ENCODE measurements at regions not wholly inside any gene's neighbourhood (a gene's known extent, or its start where the extent isn't known, plus 50 kb on each side); places are given as distances from the start of the nearest gene placed in this dataset.

DNA sequence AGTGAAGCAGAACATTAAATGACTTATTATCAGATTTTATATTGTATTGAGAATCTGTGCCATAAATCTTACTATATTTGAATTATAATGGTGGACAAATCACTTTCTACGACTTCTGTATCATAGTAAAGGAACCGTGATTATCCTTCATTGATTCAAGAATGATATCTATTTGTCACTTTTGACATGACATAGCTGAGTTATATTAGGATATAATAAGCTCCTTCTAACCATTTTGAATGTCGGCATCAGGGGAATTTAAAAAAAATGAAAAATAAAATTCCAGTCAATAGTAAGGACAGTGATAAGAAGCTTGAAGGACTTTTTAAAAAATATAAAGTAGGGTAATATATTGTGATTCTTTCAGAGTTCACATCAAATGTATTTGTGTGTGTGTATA, 338.9 kb upstream of the ACO1 start:
- Histone ChIP-seq H3K4me1 (ENCODE audit: control insufficient read depth, insufficient read depth, low read length) (no peaks in the 10 kb centered on the region), H3K27ac (ENCODE audit: insufficient read depth, low read length) (no peak overlapping the region), H3K4ac (ENCODE audit: low read depth, low read length) (no peak overlapping the region), H3K56ac (ENCODE audit: extremely low read depth, insufficient read depth, low read length) (no peak overlapping the region), H4K91ac (ENCODE audit: insufficient read depth, low read depth, low read length) (no peak overlapping the region), H2BK20ac (ENCODE audit: low read depth, low read length) (no peak overlapping the region), H3K9ac (ENCODE audit: low read depth, low read length) (no peak overlapping the region), H2BK5ac (ENCODE audit: low read depth, low read length, poor library complexity, severe bottlenecking) (no peak overlapping the region), H2AK9ac (replicated peaks; ENCODE audit: low read depth, low read length, poor library complexity) (no peak overlapping the region), H3K9me3 (ENCODE audit: control insufficient read depth, insufficient read depth, low read length) (peaks cover 2% of the 10 kb centered on the region; the same call in 1 of the 2 replicates), H4K5ac (ENCODE audit: low read depth, low read length) (no peak overlapping the region), H3K27me3 (ENCODE audit: control insufficient read depth, insufficient read depth, low read length) (no peaks in the 10 kb centered on the region), H3K36me3 (ENCODE audit: control insufficient read depth, insufficient read depth, low read length) (no peaks in the 10 kb centered on the region), H3K4me2 (ENCODE audit: low read depth, low read length) (no peak overlapping the region), H3K4me3 (ENCODE audit: insufficient read depth, low read depth, low read length) (no peak overlapping the region), H2AK5ac (ENCODE audit: low read depth, low read length) (no peak overlapping the region), H3K14ac (replicated peaks; ENCODE audit: low read depth, low read length) (no peak overlapping the region), H3K23ac (ENCODE audit: low read depth, low read length) (no peak overlapping the region), H4K8ac (ENCODE audit: low read depth in 2 of 2, low read length in 2 of 2) (no peak overlapping the region), H2BK120ac (ENCODE audit: low read depth, low read length) (no peak overlapping the region), H3K18ac (ENCODE audit: low read depth, low read length) (no peak overlapping the region), H4K20me1 (ENCODE audit: insufficient read depth, low read length) (no peaks in the 10 kb centered on the region), H2AFZ (replicated peaks; ENCODE audit: low read length, poor library complexity) (no peak overlapping the region), H2BK15ac (ENCODE audit: low read depth, low read length) (no peak overlapping the region), H3K9me1 (ENCODE audit: insufficient read depth, low read length) (no peaks in the 10 kb centered on the region), H3K79me1 (ENCODE audit: low read depth in 1 of 2, low read length in 2 of 2) (no peaks in the 10 kb centered on the region)
- intact Hi-C loops (cut with micrococcal nuclease) (no loop called here), in situ Hi-C loops (cut with MboI; ENCODE audit: low sequenced_read_pairs) (no loop called here), dilution Hi-C loops (cut with HindIII; ENCODE audit: low sequenced_read_pairs, unreplicated experiment) (no loop called here)
- BruUV-seq (replicated peaks) = no TSS peak
- DNase-seq = no peak
- no peak for ATAC-seq (ENCODE audit: low read depth)
- ChIA-PET CTCF (no interaction called here), POLR2A (ENCODE audit: unreplicated experiment) (no interaction called here)
- WGBS, 2 experiments (ENCODE audit: extremely low coverage in 2 of 2, insufficient read length in 1 of 2) = no CpG with 5 or more reads among the region's 3 CpGs
- TF ChIP-seq, protein P1, sequence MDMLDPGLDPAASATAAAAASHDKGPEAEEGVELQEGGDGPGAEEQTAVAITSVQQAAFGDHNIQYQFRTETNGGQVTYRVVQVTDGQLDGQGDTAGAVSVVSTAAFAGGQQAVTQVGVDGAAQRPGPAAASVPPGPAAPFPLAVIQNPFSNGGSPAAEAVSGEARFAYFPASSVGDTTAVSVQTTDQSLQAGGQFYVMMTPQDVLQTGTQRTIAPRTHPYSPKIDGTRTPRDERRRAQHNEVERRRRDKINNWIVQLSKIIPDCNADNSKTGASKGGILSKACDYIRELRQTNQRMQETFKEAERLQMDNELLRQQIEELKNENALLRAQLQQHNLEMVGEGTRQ (IDR thresholded peaks at IDR 0.05; ENCODE audit: low read depth, low read length) = no peak
- TF ChIP-seq, protein P2, sequence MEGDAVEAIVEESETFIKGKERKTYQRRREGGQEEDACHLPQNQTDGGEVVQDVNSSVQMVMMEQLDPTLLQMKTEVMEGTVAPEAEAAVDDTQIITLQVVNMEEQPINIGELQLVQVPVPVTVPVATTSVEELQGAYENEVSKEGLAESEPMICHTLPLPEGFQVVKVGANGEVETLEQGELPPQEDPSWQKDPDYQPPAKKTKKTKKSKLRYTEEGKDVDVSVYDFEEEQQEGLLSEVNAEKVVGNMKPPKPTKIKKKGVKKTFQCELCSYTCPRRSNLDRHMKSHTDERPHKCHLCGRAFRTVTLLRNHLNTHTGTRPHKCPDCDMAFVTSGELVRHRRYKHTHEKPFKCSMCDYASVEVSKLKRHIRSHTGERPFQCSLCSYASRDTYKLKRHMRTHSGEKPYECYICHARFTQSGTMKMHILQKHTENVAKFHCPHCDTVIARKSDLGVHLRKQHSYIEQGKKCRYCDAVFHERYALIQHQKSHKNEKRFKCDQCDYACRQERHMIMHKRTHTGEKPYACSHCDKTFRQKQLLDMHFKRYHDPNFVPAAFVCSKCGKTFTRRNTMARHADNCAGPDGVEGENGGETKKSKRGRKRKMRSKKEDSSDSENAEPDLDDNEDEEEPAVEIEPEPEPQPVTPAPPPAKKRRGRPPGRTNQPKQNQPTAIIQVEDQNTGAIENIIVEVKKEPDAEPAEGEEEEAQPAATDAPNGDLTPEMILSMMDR (conservative IDR thresholded peaks at IDR 0.05; ENCODE audit: low read depth, low read length) = no peak
- no peak for TF ChIP-seq SMC3 (IDR thresholded peaks at IDR 0.05; ENCODE audit: low read depth, low read length)
- no peak for TF ChIP-seq BHLHE40 (IDR thresholded peaks at IDR 0.05; ENCODE audit: low read depth, low read length)
- no peak for TF ChIP-seq CHD1 (IDR thresholded peaks at IDR 0.05; ENCODE audit: low read depth, low read length)
- no peak for TF ChIP-seq RCOR1 (IDR thresholded peaks at IDR 0.05; ENCODE audit: insufficient replicate concordance, low read length)
- TF ChIP-seq, protein P3, sequence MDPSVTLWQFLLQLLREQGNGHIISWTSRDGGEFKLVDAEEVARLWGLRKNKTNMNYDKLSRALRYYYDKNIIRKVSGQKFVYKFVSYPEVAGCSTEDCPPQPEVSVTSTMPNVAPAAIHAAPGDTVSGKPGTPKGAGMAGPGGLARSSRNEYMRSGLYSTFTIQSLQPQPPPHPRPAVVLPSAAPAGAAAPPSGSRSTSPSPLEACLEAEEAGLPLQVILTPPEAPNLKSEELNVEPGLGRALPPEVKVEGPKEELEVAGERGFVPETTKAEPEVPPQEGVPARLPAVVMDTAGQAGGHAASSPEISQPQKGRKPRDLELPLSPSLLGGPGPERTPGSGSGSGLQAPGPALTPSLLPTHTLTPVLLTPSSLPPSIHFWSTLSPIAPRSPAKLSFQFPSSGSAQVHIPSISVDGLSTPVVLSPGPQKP (IDR thresholded peaks at IDR 0.05; ENCODE audit: borderline replicate concordance, low read depth, low read length) = no peak
- no peak for TF ChIP-seq MXI1 (IDR thresholded peaks at IDR 0.05; ENCODE audit: borderline replicate concordance, low read depth, low read length)
- no peak for TF ChIP-seq RFX5 (IDR thresholded peaks at IDR 0.05; ENCODE audit: low read depth, low read length)
- no peak for TF ChIP-seq MAFK (IDR thresholded peaks at IDR 0.05; ENCODE audit: low read depth, low read length)
- no peak for TF ChIP-seq POLR2A (IDR thresholded peaks at IDR 0.05; ENCODE audit: low read depth, low read length)
- TF ChIP-seq MAZ (IDR thresholded peaks at IDR 0.05; ENCODE audit: borderline replicate concordance, low read depth, low read length) = no peak
- no peak for TF ChIP-seq CEBPB (IDR thresholded peaks at IDR 0.05; ENCODE audit: low read depth, low read length)
- TF ChIP-seq RAD21 (IDR thresholded peaks at IDR 0.05; ENCODE audit: low read length) = no peak
- TF ChIP-seq FOS (IDR thresholded peaks at IDR 0.05; ENCODE audit: low read depth, low read length) = no peak
- no peak for TF ChIP-seq NFE2L2 (IDR thresholded peaks at IDR 0.05; ENCODE audit: low read depth, low read length)
